ENCODE measurements at regions not wholly inside any gene's neighbourhood (a gene's known extent, or its start where the extent isn't known, plus 50 kb on each side); places are given as distances from the start of the nearest gene placed in this dataset.
"Not testable (repeated sequence)": the region's sequence is repeated elsewhere in the genome, so short reads cannot be mapped to it uniquely, and the experiment has no call there.

GRCh38 chr10:37003126-37003525, 122.3 kb upstream of the ANKRD30A start:
- ChIA-PET CTCF (no interaction called here), RAD21 (ENCODE audit: unreplicated experiment) (no interaction called here), POLR2A (no interaction called here), SMC1A (ENCODE audit: uncharacterized antibody, unreplicated experiment) (no interaction called here)
- FAIRE-seq: no peak
- H3K79me2 ChIP-seq (ENCODE audit: control insufficient read depth, insufficient read depth, low read length): no peaks in the 10 kb centered on the region
- no peaks in the 10 kb centered on the region for H4K20me1 ChIP-seq (ENCODE audit: control insufficient read depth, insufficient read depth)
- WGBS (ENCODE audit: insufficient coverage, insufficient replicate concordance, low lambda C conversion rate, missing lambda C conversion rate): 0% methylated on average over 2 of the region's 2 CpGs
- H3K9me3 ChIP-seq (replicated peaks; ENCODE audit: control insufficient read depth, insufficient read depth, low read length): no peaks in the 10 kb centered on the region
- no peak overlapping the region for H3K9ac ChIP-seq (ENCODE audit: control insufficient read depth, insufficient read depth, low read length)
- DNase-seq (ENCODE audit: low read depth, low spot score): no peak
- in situ Hi-C loops (cut with MboI): no loop called here
- no TSS peak for BruUV-seq (replicated peaks)
- H3K27me3 ChIP-seq (replicated peaks in 1 of 2; ENCODE audit: control insufficient read depth in 2 of 2, insufficient read depth in 2 of 2, low read length in 1 of 2): no peaks in the 10 kb centered on the region
- no peaks in the 10 kb centered on the region for H3K36me3 ChIP-seq (ENCODE audit: control insufficient read depth in 2 of 2, insufficient read depth in 2 of 2, low read length in 1 of 2)
- H2AFZ ChIP-seq (ENCODE audit: control insufficient read depth, low read depth, low read length): no peak overlapping the region
- no peak for TF ChIP-seq PML (IDR thresholded peaks at IDR 0.05; ENCODE audit: low read length)
- no peak for TF ChIP-seq ZNF687 (IDR thresholded peaks at IDR 0.05)
- no peak for TF ChIP-seq SREBF2 (IDR thresholded peaks at IDR 0.05; ENCODE audit: low read length)
- TF ChIP-seq BCL3 (IDR thresholded peaks at IDR 0.05; ENCODE audit: borderline replicate concordance, insufficient read depth, low read depth, low read length, poor library complexity, severe bottlenecking): no peak
- H3K4me1 ChIP-seq (ENCODE audit: control insufficient read depth, insufficient read depth, low read length): no peaks in the 10 kb centered on the region
- no peak overlapping the region for H3K4me2 ChIP-seq (ENCODE audit: control insufficient read depth, insufficient read depth)
- intact Hi-C loops (cut with micrococcal nuclease; ENCODE audit: unreplicated experiment): no loop called here
- H3K4me3 ChIP-seq: no peak overlapping the region
- ATAC-seq: no peak
- H3K27ac ChIP-seq (ENCODE audit: control insufficient read depth, insufficient read depth): no peak overlapping the region

GRCh38 chr10:36995806-36996205, 129.6 kb upstream of the ANKRD30A start:
- H2AFZ ChIP-seq (ENCODE audit: control insufficient read depth, low read depth, low read length); CTCF ChIA-PET; H3K36me3 ChIP-seq (ENCODE audit: control insufficient read depth in 2 of 2, insufficient read depth in 2 of 2, low read length in 1 of 2); H4K20me1 ChIP-seq (ENCODE audit: control insufficient read depth, insufficient read depth); H3K4me3 ChIP-seq; POLR2A ChIA-PET; SMC1A ChIA-PET (ENCODE audit: uncharacterized antibody, unreplicated experiment); H3K79me2 ChIP-seq (ENCODE audit: control insufficient read depth, insufficient read depth, low read length); H3K4me2 ChIP-seq (ENCODE audit: control insufficient read depth, insufficient read depth); H3K27ac ChIP-seq (ENCODE audit: control insufficient read depth, insufficient read depth); H3K4me1 ChIP-seq (ENCODE audit: control insufficient read depth, insufficient read depth, low read length); H3K27me3 ChIP-seq (replicated peaks in 1 of 2; ENCODE audit: control insufficient read depth in 2 of 2, insufficient read depth in 2 of 2, low read length in 1 of 2); H3K9ac ChIP-seq (ENCODE audit: control insufficient read depth, insufficient read depth, low read length); intact Hi-C loops (cut with micrococcal nuclease; ENCODE audit: unreplicated experiment); ATAC-seq; H3K9me3 ChIP-seq (replicated peaks; ENCODE audit: control insufficient read depth, insufficient read depth, low read length); FAIRE-seq; in situ Hi-C loops (cut with MboI); DNase-seq (ENCODE audit: low read depth, low spot score); RAD21 ChIA-PET (ENCODE audit: unreplicated experiment); BruUV-seq (replicated peaks): not testable (repeated sequence)
- WGBS (ENCODE audit: insufficient coverage, insufficient replicate concordance, low lambda C conversion rate, missing lambda C conversion rate): 52% methylated on average over 14 of the region's 14 CpGs
